HCT116 (cell line): ENCODE measurements at regions not wholly inside any gene's neighbourhood (a gene's known extent, or its start where the extent isn't known, plus 50 kb on each side); places are given as distances from the start of the nearest gene placed in this dataset.

Source experiments
- ATAC-seq: fragments of 200-7000 bp; cut with Tn5 transposase; 2 replicates; pipeline ENCODE4 v1.9.1; 2020; ENCODE audit warnings: mild to moderate bottlenecking, moderate library complexity
- BruUV-seq: library from RNA; stranded (reverse); fragments of 400-500 nt; replicated peaks from 2 replicates; lab custom pipeline; 2021; lab: Mats Ljungman, UMichigan
- CTCF ChIA-PET: fragments of 300-600 bp; sonication (Branson Sonifier 250); formaldehyde crosslinking; loops from one replicate; lab custom pipeline; 2021; ENCODE audit warnings: antibody characterized with exemption; lab: Charles Lee
- POLR2A ChIA-PET: fragments of 300-600, 350-600 bp; sonication (Branson Sonifier 250); formaldehyde crosslinking; loops from one replicate; lab custom pipeline; 2021; ENCODE audit warnings: antibody characterized with exemption; lab: Charles Lee
- RAD21 ChIA-PET, 2 experiments: fragments of 300-600 bp; sonication (Branson Sonifier 250); formaldehyde crosslinking; loops; one replicate each; lab custom pipeline; 2023; ENCODE audit warnings: low total read pairs in 2 of 2; ENCODE audit not compliant: uncharacterized antibody in 2 of 2, unreplicated experiment in 2 of 2, low non-redundant PET in 1 of 2; lab: Charles Lee
- DNase-seq: peaks from one replicate; pipeline ENCODE4 v3.0.0-alpha.2; 2010; ENCODE audit warnings: low read depth, low spot score
- H2AFZ ChIP-seq: fragments of 200-600 bp; shearing (Covaris generic), sonication (generic); 2 replicates; pipeline ENCODE4 v1.6.1; 2017; ENCODE audit warnings: low read depth, mixed run types, mixed read lengths, antibody characterized with exemption, low read length; ENCODE audit not compliant: poor library complexity, severe bottlenecking
- H3K27ac ChIP-seq: 2 replicates; pipeline ENCODE4 v1.5.1; 2012; ENCODE audit warnings: low read depth, low read length
- H3K27me3 ChIP-seq: fragments of 200-600 bp; sonication (generic); 2 replicates; pipeline ENCODE4 v1.6.1; 2016; ENCODE audit warnings: mixed run types, low read length, mixed read lengths; ENCODE audit not compliant: insufficient read depth
- H3K36me3 ChIP-seq, 2 experiments: fragments of 200-500 bp in 1 of 2; fragments of 200-600 bp in 1 of 2; sonication (Bioruptor generic) in 1 of 2; sonication (generic) in 1 of 2; 2 replicates each; pipeline versions ENCODE4 v1.5.1 to v1.6.1; 2014 to 2016; ENCODE audit warnings: low read length in 2 of 2, inconsistent platforms in 1 of 2, mixed read lengths in 1 of 2, mixed run types in 1 of 2; ENCODE audit not compliant: insufficient read depth in 2 of 2, control insufficient read depth in 1 of 2
- H3K4me1 ChIP-seq, 2 experiments: fragments of 200-600 bp in 1 of 2; sonication (generic) in 1 of 2; 2 replicates each; pipeline versions ENCODE4 v1.5.1 to v1.6.1; 2012 to 2017; ENCODE audit warnings: low read length in 2 of 2, inconsistent platforms in 1 of 2, mild to moderate bottlenecking in 1 of 2, mixed read lengths in 1 of 2, mixed run types in 1 of 2, moderate library complexity in 1 of 2; ENCODE audit not compliant: insufficient read depth in 2 of 2, control insufficient read depth in 1 of 2
- H3K4me2 ChIP-seq: fragments of 200-600 bp; sonication (generic); 2 replicates; pipeline ENCODE4 v1.6.1; 2017; ENCODE audit warnings: mixed run types, low read length, mixed read lengths
- H3K4me3 ChIP-seq, 2 experiments: fragments of 200-600 bp in 1 of 2; sonication (generic) in 1 of 2; replicated peaks in 1 of 2; 2 replicates each; pipeline ENCODE4 v1.5.1; 2011 to 2016; ENCODE audit warnings: low read length in 2 of 2, control low read depth in 1 of 2, low read depth in 1 of 2, mild to moderate bottlenecking in 1 of 2, mixed read lengths in 1 of 2, mixed run types in 1 of 2
- H3K79me2 ChIP-seq: fragments of 200-600 bp; sonication (generic); 2 replicates; pipeline ENCODE4 v1.6.1; 2017; ENCODE audit warnings: mild to moderate bottlenecking, mixed run types, low read length, moderate library complexity, mixed read lengths; ENCODE audit not compliant: insufficient read depth
- H3K9ac ChIP-seq: fragments of 200-600 bp; sonication (generic); 2 replicates; pipeline ENCODE4 v1.6.1; 2016; ENCODE audit warnings: low read length, mixed read lengths
- H3K9me2 ChIP-seq: fragments of 200-600 bp; sonication (generic), shearing (Covaris generic); 2 replicates; pipeline ENCODE4 v1.6.1; 2017; ENCODE audit warnings: mixed run types, mild to moderate bottlenecking, moderate library complexity; ENCODE audit not compliant: insufficient read depth
- H3K9me3 ChIP-seq, 2 experiments: fragments of 200-500 bp in 1 of 2; fragments of 200-600 bp in 1 of 2; sonication (Bioruptor generic) in 1 of 2; sonication (generic) in 1 of 2; 2 replicates each; pipeline ENCODE4 v1.6.1; 2014 to 2017; ENCODE audit warnings: low read length in 2 of 2, mixed read lengths in 2 of 2, inconsistent platforms in 1 of 2, low read depth in 1 of 2, mild to moderate bottlenecking in 1 of 2, mixed run types in 1 of 2, moderate library complexity in 1 of 2; ENCODE audit not compliant: control insufficient read depth in 1 of 2, insufficient read depth in 1 of 2
- H4K20me1 ChIP-seq: fragments of 200-600 bp; sonication (generic), shearing (Covaris generic); 2 replicates; pipeline ENCODE4 v1.6.1; 2017; ENCODE audit warnings: mixed run types, mild to moderate bottlenecking, moderate library complexity; ENCODE audit not compliant: insufficient read depth
- CBX3 ChIP-seq: IDR thresholded peaks from 2 replicates; pipeline ENCODE4 v1.6.1; 2012; ENCODE audit warnings: low read depth
- SIN3A ChIP-seq: IDR thresholded peaks from 2 replicates; pipeline ENCODE4 v1.6.1; 2012; ENCODE audit warnings: low read depth
- SP1 ChIP-seq: IDR thresholded peaks from 2 replicates; pipeline ENCODE4 v1.6.1; 2012; ENCODE audit warnings: low read depth
- TCF7L2 ChIP-seq: IDR thresholded peaks from 2 replicates; pipeline ENCODE4 v1.7.0; 2011; ENCODE audit warnings: borderline replicate concordance, inconsistent platforms; ENCODE audit not compliant: insufficient read depth, insufficient read length; ENCODE audit errors: extremely low read depth
- YY1 ChIP-seq: IDR thresholded peaks from 2 replicates; pipeline ENCODE4 v1.6.1; 2011; ENCODE audit warnings: low read length, low read depth, moderate library complexity, mild to moderate bottlenecking; ENCODE audit not compliant: insufficient replicate concordance; ENCODE audit errors: extremely low read depth
- ZFX ChIP-seq: fragments of 450-650 bp; IDR thresholded peaks from 2 replicates; pipeline ENCODE4 v1.6.1; 2017
- intact Hi-C: fragments of 100-400 bp; cut with micrococcal nuclease; formaldehyde crosslinking; loops from 2 replicates; pipeline ENCODE4 v1.10.0; 2022
- TF ChIP-seq, protein P1 (sequence below): IDR thresholded peaks from 2 replicates; pipeline ENCODE4 v1.6.1; 2012
- TF ChIP-seq, protein P2 (sequence below): IDR thresholded peaks from 2 replicates; pipeline ENCODE4 v1.6.1; 2012

DNA sequence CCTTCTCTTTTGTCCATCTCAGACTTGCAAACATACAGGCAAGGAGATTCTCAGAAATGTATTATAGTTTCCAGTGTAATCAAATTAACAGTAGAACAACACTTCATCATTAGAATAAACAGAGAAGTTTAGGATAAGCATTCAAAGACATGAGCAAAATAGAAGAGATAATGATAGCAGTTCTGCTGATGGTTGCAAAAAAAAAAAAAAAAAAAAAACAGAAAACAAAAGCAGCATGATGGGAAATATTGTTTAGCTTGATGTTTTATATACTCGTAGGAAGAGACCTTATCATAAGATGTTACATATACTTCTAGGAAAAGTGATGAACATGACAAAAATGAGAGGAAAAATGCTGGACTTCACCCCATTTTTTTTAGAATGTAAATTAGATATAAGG is 1356.2 kb downstream of the MAT2B start:
- Histone ChIP-seq H3K9me3 (peaks cover 8% of the 10 kb centered on the region in 2 experiments; a peak in 3 of 4 replicates), H3K4me2 (no peak overlapping the region), H3K79me2 (no peaks in the 10 kb centered on the region), H3K9me2 (no peaks in the 10 kb centered on the region)
- BruUV-seq = no TSS peak
- TF ChIP-seq CBX3 (no peak), SIN3A (no peak), SP1 (no peak), TCF7L2 (no peak), ZFX (no peak), YY1 (no peak)
- TF ChIP-seq, protein P1, sequence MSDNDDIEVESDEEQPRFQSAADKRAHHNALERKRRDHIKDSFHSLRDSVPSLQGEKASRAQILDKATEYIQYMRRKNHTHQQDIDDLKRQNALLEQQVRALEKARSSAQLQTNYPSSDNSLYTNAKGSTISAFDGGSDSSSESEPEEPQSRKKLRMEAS = no peak
- TF ChIP-seq, all 23 proteins: peak for 0
- no peak for DNase-seq
- no peak for ATAC-seq
- no peaks in the 10 kb centered on the region for H3K4me1 ChIP-seq
- no peak overlapping the region for H2AFZ ChIP-seq
- no peak overlapping the region for H3K4me3 ChIP-seq
- RAD21 ChIA-PET = no interaction called here
- H3K36me3 ChIP-seq = no peaks in the 10 kb centered on the region
- CTCF ChIA-PET = no interaction called here
- H3K9ac ChIP-seq = no peak overlapping the region
- intact Hi-C loops = no loop called here
- H3K27me3 ChIP-seq = no peaks in the 10 kb centered on the region
- H4K20me1 ChIP-seq = no peaks in the 10 kb centered on the region
- POLR2A ChIA-PET = no interaction called here
- no peak overlapping the region for H3K27ac ChIP-seq

DNA sequence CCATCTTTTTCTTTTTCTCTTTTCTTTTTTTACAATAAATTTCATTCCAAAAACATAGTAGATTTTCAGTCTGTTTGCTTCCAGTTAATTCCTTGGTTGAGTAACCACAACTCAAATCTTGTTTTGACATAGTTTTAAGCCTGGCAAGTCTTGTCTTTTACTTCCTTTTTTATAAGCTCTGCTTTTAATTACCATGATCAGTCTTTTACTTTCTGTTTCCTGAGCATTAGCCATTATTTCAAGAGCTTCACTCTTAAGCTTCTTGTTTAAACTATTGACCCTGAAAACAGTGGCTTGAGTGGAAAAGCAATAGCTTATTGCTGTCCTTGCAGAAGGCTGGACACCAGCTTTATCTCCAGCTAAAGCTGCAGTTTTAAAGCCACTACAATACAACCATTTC is 1363.3 kb downstream of the MAT2B start:
- CTCF ChIA-PET = no interaction called here
- BruUV-seq = no TSS peak
- no peaks in the 10 kb centered on the region for H3K36me3 ChIP-seq
- intact Hi-C loops = no loop called here
- H3K9ac ChIP-seq = no peak overlapping the region
- H3K4me1 ChIP-seq = no peaks in the 10 kb centered on the region
- peaks cover 3 to 14% of the 10 kb centered on the region in 2 experiments; a peak in 3 of 4 replicates for H3K9me3 ChIP-seq
- DNase-seq (no peak), ATAC-seq (no peak)
- POLR2A ChIA-PET = no interaction called here
- H3K9me2 ChIP-seq = no peaks in the 10 kb centered on the region
- H3K79me2 ChIP-seq = no peaks in the 10 kb centered on the region
- H3K27ac ChIP-seq = no peak overlapping the region
- H3K4me3 ChIP-seq = no peak overlapping the region
- no peaks in the 10 kb centered on the region for H4K20me1 ChIP-seq
- RAD21 ChIA-PET = no interaction called here
- H3K4me2 ChIP-seq = no peak overlapping the region
- no peak overlapping the region for H2AFZ ChIP-seq
- TF ChIP-seq, protein P2, sequence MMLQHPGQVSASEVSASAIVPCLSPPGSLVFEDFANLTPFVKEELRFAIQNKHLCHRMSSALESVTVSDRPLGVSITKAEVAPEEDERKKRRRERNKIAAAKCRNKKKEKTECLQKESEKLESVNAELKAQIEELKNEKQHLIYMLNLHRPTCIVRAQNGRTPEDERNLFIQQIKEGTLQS = no peak
- no peaks in the 10 kb centered on the region for H3K27me3 ChIP-seq
